ENCODE measurements at regions not wholly inside any gene's neighbourhood (a gene's known extent, or its start where the extent isn't known, plus 50 kb on each side); places are given as distances from the start of the nearest gene placed in this dataset.

GRCh38 chr4:44842531-44842930 is 116.2 kb upstream of the GNPDA2 start:
- TF ChIP-seq GABPA (IDR thresholded peaks at IDR 0.05; ENCODE audit: low read depth) (no peak), ASH2L (IDR thresholded peaks at IDR 0.05; ENCODE audit: borderline replicate concordance, low read depth) (no peak), KDM1A (IDR thresholded peaks at IDR 0.05; ENCODE audit: borderline replicate concordance) (no peak), MYC (IDR thresholded peaks at IDR 0.05; ENCODE audit: insufficient read depth, insufficient read length, insufficient replicate concordance, low read length, severe bottlenecking) (no peak), CTCF (IDR thresholded peaks at IDR 0.05 in 2 of 3, conservative IDR thresholded peaks at IDR 0.05 in 1 of 3; ENCODE audit: control insufficient read depth in 2 of 3, extremely low read depth in 1 of 3, insufficient read depth in 1 of 3, low read depth in 3 of 3, low read length in 3 of 3) (no peak), ATF2 (IDR thresholded peaks at IDR 0.05; ENCODE audit: low read length) (no peak), BHLHE40 (IDR thresholded peaks at IDR 0.05; ENCODE audit: borderline replicate concordance in 1 of 2, low read depth in 2 of 2, low read length in 1 of 2) (no peak), RAD21 (IDR thresholded peaks at IDR 0.05; ENCODE audit: insufficient read depth, low read depth, low read length) (no peak)

All from GM12878 (cell line).